ACHN (cell line): ENCODE measurements at regions not wholly inside any gene's neighbourhood (a gene's known extent, or its start where the extent isn't known, plus 50 kb on each side); places are given as distances from the start of the nearest gene placed in this dataset.
"Not testable (repeated sequence)": the region's sequence is repeated elsewhere in the genome, so short reads cannot be mapped to it uniquely, and the experiment has no call there.

Experiments
- DNase-seq: peaks from one replicate; pipeline ENCODE4 v3.0.0-alpha.2; 2015
- in situ Hi-C: cut with HindIII; loops from 2 replicates; pipeline ENCODE4 v1.10.0; 2017; ENCODE audit warnings: low sequenced_read_pairs, low pct_ligation_motif_present, low pct_unique_long_range_greater_than_20kb

DNA sequence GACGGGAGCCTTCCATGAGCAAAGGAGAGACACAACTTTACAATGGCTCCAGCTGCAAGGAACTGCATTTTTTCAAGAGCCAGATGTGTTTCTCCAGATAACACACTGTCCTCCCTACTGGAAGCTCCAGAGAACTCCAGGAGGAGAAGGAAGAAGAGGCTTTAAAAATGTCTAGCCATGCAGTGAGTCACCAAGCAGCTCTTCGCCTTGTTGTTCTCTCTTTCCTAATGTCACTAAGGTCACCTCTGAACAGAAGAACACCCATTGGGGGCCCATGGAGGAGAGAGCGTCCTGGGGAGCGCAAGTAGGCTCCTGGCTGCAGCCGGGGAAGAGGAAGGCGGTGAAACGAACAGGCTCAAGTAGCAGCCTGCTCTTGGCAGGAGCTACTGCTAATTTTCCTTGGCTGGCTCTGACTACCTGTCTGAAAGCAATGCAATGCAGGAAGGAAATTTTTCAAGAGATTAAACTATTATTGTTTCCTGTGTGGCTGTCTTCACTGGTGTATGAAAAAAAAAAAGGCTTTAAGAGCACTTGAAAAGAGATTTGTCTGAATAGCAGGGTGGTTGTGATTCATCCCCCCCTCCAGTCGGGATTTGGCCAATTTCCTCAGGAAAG, 321.9 kb downstream of the SETD4 start:
- no peak for DNase-seq
- in situ Hi-C loops, result no loop called here

DNA sequence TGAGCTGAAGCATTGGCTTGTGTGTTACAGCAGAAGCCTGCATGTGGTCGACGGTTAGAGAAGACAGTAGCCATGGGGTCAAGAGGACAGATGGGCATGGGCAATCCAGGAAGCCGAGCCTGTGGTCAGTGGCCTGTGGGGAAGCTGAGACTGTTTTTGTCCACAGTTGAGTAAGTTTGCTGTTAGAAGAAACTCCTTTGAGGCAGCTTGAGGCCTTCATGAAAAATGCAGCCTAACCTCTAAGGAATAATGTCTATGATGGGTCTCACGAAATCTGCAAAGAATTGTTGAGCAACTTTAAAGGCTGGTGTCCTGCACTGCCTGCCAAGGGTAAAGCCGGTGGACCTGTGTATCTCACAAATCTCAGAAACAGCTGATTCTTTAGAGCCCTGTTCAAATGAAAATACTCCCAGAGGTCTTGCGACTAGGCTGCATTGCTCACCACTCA, 322.4 kb downstream of the SETD4 start:
- in situ Hi-C loops, result no loop called here
- no peak for DNase-seq

DNA sequence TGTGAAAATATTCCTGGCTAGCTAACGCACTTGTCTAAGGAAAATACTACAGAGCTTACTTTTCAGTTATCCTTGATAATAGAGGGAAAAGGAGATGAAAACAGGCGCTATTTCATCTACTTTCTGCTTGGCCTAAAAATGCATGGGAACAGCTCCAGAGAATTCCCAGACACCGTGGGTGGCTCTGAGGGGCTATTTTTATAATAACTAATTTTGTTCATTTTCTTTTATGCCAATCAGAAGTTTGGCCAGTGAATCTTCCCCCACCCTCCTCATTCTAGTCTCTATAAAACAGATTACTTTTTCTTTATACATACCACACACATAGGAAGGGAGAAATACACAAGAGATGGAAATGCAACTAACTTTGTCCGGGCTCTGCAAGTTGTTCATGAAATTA, 322.9 kb downstream of the SETD4 start:
- in situ Hi-C loops, result no loop called here
- DNase-seq, result no peak

DNA sequence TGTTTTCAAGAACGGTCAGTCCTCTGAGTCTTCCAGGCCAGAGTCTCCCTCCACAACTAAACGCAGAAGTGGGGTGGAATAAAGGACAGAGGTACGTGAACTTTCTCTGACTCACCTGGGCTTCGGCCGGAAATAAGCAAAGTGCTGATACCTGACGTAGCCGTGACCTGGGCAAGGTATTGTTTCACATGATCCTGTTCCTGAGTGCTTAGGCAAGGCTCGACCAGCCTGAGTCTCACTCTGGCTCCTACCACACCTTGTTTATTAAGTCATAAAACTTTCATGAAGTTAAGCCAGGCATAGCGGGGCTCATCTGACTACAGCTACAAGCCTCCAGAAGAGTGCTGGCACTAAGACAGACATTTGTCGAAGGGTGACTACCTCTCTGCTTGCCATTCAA, 327.5 kb downstream of the SETD4 start:
- in situ Hi-C loops, result no loop called here

DNA sequence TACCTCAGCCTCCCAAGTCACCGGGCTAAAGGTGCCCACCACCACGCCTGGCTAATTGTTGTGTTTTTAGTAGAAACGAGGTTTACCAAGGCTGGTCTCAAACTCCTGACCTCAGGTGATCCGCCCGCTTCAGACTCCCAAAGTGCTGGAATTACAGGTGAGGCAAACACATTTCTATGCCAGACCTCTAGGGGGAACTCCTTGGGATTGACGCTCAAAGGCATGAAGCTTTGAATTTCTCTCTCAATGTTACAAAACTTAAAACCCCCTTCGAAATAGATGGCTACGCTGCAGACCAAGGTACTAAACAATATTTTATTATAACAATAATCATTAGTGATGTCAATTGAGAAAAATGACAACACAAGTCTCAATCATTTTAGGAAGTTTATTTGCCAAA, 330.0 kb downstream of the SETD4 start:
- in situ Hi-C loops, result no loop called here
- no peak for DNase-seq

More for the DNA sequence above, 327.5 kb downstream of the SETD4 start:
- no peak for DNase-seq

DNA sequence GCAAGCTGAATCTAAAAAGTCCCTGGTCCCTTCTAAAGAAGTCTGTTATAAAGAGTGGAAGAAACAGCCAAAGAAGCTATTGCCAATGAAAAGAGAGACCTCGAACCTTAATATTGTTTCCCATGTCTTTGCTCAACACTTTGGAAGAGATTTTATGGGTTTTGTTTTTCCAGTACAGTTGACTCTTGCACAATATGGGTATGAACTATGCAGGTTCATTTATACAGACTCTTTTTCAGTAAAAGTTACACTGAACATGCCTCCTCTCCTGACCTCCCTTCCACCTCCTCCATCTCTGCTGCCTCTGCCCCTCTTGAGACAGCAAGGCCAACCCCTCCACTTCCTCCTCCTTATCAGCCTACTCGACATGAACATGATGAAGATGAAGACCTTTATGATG, 332.5 kb downstream of the SETD4 start:
- in situ Hi-C loops, result no loop called here
- DNase-seq, result no peak

DNA sequence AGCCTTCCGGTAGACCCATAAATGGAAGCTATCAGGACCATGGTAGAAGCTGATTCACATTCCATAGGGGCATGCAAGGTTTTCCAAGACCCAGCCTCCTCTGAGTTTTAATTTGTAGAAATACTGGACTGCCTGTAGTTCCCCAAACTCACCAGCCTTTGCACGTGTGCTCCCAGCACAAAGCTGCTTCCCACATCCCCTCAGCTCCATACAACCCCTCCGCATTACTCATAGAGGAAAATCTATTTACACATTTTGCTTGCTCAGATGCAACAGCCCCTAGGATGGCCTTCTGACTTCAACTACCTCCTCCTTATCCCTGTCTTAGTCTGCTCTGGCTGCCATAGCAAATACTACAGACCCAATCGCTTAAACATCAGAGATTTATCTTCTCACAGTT, 336.2 kb downstream of the SETD4 start:
- in situ Hi-C loops, result no loop called here
- no peak for DNase-seq

DNA sequence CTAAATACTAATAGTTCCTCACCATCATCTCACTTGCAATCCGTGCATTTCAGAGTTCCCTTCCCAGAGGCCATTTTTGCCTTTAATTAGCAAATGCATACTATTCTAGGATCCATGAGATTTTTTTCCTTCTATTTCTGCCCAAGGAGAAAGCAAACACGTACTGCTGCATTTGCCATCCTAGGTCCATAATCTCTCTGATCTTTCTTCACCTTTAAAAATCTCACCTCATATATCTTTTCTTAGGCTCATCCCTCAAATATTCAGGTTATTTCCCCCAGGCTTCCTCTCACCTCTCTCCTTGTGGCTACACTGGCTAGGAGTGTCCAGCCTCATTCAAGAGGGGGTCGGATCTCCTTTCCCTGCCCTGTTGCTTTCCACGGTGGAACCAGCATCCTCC, 338.6 kb downstream of the SETD4 start:
- DNase-seq, result no peak
- in situ Hi-C loops, result no loop called here

DNA sequence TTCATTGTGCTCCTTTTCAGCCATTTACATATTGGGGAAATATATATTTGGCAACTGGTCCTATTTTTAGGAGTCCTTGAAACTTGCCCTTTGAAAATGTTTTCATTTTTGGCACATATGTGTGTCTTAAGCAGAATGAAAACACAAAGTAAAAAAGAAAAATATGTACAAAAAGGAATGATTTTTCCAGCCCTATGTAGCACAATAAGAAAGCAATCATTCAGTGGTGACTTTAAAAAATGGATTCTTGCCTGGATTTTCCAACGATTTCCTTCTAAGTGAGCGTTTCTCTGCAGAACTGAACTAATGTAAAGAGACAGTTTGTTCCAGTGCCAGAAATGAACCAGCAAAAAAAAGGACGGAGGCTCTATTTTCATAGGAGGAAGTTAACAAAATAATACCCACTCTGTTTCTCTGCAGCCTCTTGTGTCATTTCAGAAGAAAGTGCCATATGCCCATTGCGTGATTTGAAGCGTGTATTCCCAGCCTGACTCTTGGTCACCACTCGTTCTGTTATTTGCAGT, 340.1 kb downstream of the SETD4 start:
- DNase-seq, result no peak
- in situ Hi-C loops, result no loop called here

DNA sequence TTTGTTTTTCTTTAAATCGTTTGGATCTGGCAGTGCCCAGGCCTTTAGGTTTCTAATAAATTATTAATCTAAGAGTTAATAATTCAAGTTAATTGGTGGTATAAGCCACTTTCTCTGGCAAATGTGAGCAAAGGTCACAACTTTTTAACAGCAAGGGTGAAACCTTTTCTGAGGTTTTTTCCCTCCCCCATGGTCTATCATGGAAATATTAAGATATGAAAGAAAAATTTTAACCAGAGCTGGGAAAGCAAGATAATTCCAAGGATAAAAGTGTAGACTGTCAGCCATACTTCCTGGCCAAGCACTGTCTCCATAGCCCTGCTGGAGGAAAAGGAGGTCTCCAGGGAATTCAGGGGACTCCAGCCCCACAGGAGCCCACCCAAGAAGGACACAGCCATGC, 341.2 kb downstream of the SETD4 start:
- in situ Hi-C loops, result no loop called here
- no peak for DNase-seq

DNA sequence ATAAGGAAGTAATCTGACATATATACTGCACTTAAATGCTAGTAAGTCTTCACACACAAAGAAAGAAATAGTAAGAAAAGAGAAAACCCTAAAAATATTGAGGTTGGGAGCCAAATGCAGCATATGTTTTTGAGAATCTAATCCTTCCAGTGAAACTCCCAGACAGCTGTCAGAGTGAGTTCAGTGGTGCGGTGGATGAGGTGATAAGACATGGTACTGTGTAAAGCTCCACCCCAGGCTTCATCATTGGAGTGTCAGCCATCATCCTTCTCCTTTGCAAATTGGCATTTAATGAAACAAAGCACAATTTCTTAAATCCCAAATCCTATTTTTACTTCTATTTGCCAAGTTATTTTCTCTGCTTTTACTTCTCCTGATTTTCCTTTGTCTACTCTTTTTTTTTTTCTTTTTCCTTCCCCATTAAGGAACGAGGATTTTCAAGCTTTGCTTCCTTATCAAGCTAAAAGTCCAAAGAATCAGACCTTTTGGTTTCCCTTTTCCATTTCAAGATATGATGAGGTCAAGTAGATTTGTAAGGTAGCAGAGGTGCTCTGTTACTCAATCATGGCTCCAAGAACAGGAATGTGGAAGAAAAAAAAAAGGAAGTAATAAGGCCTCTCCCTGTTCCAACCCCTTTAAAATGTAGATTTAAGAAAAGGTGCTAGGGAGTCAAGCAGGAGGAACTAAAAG, 343.3 kb downstream of the SETD4 start:
- in situ Hi-C loops, result no loop called here
- DNase-seq, result no peak

DNA sequence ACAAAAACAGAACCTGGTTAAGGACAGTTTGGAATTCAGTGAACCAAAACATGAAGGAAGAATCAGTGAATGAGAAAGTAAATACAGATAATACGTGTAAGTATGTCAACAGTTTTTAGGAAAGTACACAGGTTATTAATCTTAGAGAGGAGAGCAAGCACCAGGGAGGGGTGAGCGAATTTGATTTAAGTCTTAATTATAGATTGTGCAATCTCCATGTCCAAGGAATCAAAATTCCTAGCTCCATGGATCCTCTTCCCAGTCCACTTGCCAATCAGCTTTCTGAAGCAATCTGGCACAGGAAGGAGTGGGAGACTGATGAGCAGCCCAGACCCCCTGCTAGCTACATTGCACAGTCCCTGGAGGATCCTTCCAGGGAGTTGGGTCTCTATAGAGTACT, 346.4 kb downstream of the SETD4 start:
- in situ Hi-C loops, result no loop called here
- DNase-seq, result no peak

DNA sequence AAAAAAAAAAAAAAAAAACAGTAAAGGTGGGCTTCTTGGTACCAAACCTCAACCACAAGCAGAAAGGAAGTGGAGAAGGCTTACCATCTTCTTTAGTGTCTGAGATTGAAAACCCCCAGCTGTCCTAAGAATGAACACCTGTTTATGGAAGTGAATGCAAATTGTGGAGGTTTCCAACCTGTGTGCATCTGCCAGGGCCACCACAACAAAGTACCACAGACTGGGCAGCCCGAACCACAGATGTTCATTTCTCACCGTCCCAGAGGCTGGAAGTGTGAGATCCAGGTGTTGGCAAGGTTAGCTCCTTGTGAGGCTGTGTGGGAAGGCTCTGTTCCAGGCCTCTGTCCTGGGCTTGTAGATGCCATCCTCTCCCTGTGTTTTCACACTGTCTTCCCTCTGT, 348.7 kb downstream of the SETD4 start:
- DNase-seq, result no peak
- in situ Hi-C loops, result no loop called here

DNA sequence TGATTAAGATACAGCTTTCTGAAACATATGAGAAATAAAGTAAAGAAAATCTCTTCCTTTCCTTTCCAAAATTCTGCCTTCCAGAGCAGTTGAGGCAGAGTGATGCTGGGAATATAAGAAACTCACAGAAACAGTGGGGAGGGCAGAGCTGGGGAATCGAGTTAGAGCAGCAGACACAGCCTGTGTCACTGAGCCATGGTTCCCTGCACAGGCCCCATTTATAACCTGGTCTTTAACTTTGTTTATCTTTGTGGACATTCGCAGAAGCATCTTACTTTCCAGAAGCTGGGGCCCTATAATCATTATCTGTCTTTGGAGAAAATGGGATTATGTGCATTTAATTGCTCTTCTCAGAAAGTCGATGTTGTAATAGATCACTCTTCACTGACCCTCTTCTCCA, 349.1 kb downstream of the SETD4 start:
- in situ Hi-C loops, result no loop called here
- DNase-seq, result no peak

DNA sequence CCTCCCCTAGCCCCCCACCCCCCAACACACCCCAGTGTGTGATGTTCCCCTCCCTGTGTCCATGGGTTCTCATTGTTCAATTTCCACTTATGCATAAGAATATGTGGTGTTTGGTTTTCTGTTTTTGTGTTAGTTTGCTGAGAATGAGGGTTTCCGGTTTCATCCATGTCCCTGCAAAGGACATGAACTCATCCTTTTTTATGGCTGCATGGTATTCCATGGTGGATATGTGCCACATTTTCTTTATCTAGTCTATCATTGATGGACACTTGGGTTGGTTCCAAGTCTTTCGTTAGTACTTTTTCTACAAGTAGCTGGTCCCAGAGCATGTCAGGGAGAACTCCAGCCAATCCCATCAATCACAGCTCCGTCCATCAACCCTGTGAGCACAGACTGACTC, 350.3 kb downstream of the SETD4 start:
- DNase-seq, in situ Hi-C loops: not testable (repeated sequence)

DNA sequence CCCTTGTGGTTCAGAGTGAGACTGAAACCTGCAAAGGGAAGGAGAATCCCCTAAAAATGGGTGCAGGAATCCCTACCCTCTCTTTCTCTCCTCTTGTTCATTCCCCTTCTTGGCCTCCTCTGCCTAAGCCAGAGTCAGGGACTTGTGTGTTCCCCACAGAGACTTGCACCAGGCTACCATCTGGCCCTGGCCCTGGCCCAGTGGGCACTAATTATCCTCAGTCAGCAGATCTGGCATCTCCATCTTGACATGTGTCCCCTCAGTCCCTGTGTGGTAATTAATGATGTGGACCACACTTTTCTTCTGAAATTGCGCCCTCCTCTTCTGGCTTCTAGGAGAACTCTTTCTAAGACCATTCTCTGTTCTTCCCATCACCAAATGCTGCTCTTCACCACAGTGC, 354.4 kb downstream of the SETD4 start:
- DNase-seq, result no peak
- in situ Hi-C loops, result no loop called here

DNA sequence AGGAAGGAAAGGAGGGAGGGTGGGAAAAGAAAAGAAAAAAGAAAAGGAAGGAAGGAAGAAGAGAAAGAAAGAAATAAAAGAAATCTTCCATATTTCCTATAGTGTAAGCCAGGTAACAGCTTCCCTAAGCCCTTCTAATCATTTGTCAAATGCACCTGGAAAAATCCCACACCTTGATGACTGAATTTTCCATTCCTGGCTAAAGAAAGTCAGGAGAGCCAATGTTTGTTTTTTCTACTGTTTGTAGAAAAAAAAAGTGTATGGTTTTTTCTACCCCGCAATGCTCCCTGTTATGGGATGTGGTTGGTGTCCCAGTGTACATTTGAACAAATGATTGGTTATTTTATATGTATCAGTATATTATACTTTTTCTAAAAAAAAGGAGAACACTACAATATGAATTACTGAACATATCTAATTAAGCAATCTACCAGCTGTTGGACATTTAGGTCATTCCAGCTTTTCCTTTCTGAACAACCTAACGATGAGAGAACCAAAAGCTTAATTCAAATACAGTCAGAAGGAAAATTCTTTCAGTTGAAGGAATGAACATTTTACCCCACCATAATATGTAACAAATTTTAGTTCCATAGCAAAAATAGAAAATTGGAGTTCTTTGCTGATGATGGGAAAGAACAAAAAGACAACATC, 355.0 kb downstream of the SETD4 start:
- in situ Hi-C loops, result no loop called here
- DNase-seq, result no peak

DNA sequence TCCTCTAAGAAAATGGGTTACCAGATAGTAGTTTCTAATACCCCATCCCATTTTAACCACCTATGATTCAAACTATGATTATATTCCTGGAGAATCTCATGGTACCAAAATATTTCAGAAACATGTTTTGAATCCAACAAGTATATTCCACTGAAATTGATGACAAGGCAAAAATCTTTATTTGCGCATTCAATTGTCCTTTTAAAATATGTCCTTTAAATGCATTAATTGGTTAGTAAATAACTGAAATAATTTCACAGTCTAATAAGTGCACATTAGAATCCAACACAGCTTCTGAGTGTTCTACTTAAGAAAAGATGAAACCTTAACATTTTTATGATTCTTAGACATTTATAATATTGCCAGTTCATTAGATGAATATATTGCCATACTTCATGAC, 356.6 kb downstream of the SETD4 start:
- in situ Hi-C loops, result no loop called here
- DNase-seq, result no peak

DNA sequence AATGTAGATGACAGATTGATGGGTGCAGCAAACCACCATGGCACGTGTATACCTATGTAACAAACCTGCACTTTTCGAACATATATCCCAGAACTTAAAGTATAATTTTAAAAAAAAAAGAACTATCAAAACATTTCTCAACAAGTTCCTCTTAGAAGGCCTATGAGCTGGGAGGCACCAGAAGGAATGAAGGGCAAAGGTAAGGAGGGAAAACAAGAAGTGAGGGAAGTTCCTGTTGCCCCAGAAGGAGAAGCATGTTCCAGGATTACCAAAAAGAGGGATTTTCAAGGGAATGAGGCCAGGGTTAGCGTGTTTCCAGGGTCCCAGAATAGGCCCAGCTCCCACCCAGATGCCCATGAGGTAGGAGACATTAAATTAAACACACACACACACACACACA, 361.0 kb downstream of the SETD4 start:
- DNase-seq, result no peak

DNA sequence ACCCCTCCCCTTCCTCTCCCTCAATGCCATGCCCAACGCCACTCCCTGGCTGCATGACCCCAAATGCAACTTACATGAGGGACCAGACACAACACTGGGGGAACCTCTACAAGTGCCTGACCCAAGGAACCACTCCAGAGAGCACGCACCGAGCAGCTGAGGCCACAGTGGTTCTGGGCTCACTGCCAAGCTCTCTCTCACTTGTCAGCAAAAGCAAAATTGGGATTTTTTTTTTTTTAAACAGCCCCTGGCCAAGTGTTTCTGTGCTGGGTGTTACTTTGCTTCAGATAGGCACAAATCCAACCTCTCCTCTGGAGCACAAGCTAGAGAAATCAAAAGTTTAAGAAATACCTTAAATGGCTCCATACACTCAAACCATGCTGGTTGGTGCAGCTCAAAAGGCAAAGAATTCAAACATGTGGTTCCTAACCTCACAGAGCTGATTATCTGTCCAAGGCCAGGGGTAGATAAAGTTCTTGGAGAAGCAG, 363.0 kb downstream of the SETD4 start:
- in situ Hi-C loops, result no loop called here
- no peak for DNase-seq

More for the DNA sequence above, 361.0 kb downstream of the SETD4 start:
- in situ Hi-C loops, result no loop called here
